Endothelial cell of hepatic sinusoid (primary cell): ENCODE measurements at regions not wholly inside any gene's neighbourhood (a gene's known extent, or its start where the extent isn't known, plus 50 kb on each side); places are given as distances from the start of the nearest gene placed in this dataset.

Experiments used
- in situ Hi-C: cut with HindIII; loops from 2 replicates; pipeline ENCODE4 v1.10.0; 2017; ENCODE audit warnings: low sequenced_read_pairs

DNA sequence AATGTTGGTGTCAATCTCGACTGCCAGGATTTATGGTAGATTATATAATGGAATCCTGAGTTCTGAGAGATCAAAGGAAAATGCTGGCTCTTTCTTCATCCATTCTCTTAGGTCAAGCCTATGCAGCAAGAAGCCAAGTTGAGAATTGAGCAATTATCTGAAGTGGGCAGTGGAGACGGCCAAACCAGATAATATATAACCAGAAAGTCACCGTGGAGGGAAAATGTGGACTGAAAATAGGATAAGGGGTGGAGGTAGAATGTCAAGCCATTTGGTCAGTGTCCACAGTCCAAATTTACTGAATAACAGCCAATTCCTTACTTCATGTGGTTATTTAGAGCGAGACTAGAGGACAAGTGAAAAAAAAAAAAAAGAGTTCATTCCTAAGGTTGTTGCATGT is 107.8 kb upstream of the ESR1 start:
- in situ Hi-C loops = no loop called here

DNA sequence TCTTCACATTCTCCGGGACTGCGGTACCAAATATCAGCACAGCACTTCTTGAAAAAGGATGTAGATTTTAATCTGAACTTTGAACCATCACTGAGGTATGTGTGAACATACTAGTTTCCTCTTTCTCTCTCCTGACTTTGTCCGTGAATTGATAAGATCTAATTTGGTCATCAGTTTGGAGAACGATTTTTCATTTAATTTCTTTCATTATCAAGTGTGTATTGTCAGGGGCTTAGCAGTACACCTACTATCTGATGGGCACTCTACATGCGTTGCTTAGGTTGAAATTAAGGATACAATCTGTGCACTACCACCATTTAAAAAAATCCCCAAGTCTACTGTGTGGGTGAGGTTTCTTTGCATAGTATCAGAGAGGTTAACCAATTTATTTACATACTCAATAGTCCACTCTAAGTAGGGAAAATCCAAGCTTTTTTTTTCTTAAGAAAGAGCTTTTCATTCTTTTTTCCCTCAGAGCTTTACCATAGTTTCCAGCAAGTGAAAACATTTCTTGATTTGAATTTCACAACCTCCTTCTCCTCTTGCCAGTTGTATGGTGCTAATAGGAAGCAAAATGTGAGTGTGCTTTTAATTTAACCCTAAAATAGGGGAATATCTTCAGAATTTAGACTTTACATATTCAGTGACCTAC is 105.4 kb upstream of the ESR1 start:
- in situ Hi-C loops = no loop called here

DNA sequence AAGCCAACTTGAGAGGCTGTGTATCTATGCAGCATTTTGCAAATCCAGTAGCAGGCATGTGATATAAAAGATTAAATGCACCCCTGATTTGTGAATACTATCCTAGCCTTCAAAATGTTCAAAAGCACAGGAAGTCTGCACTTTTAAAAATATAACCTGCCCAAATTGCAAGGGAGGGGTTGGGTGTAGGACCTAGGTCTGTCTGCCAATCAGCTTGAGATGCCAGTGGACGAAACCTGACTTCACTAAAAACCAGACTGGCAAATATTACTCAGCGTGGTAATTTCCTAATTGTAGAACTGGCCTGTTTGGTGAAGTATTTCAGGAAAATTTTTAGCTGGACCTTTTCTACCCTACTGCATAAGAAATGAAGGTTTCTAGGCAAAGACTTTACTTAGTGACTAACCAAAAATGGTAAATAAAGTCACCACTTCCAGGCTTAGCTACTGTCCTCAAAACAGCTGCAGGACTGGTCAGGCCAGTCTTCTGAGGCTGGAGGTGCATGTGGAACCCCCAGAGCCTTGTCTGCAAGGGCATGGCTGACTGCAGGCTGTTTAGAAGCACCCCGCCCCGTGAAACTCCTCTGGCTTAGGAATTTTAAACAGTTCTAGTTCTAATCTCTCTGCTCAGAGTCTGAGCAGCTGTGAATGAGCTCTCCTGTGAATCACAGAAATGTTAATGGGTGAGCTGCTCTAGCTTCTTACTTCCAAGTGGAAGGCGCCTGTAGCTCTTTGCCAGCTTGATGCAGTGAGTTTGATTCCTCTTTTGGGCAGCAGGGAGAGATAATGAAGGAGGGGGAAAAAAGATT is 104.4 kb upstream of the ESR1 start:
- in situ Hi-C loops = no loop called here

DNA sequence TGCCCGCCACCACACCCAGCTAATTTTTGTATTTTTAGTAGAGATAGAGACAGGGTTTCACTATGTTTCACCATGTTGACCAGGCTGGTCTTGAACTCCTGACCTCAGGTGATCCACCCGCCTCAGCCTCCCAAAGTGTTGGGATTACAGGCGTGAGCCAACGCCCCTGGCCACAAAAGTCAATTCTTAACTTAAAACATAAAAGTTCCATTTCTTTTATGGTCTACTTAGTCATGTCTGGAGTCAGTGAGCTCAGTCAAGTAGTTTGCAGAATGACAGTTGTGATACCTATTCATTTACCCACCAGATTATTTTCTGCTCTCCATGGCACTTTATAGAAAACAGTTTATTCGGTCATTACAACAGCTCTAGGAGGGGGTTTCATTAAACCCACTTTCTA is 103.1 kb upstream of the ESR1 start:
- in situ Hi-C loops = no loop called here

DNA sequence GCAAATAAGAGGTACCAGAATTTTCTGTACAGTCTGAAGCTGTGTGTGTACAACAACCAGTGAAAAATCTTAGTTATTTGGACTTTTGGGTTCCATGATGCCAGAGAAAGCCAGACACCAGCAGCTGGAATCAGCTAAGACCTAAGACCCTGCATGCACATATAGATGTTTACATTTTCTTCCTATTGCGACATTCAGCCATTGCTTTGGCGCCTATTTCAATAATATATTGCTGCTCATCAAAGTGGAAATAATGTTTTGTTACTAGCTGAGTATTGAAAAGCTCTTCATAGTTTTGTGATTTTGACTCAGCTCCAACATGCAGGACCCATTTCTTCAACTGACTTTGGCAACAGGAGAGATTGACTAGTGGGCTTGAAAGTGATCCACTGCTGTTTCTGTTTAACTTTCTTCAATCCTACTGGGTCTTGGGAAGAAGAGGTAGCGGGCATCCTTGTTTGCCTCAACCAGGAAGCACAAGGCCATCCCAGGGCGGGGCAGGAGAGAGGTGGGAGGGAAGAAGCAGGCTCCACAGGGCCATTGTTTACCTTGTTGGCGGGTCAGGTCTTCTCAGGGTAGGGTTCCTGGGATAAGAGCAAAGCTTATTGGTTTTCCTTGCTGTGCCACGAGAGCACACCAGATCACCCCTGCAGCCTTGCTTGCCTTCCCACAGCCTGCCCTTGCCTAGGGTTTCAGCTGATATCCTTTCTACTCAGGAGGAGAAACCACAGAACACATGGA is 101.3 kb upstream of the ESR1 start:
- in situ Hi-C loops = no loop called here

DNA sequence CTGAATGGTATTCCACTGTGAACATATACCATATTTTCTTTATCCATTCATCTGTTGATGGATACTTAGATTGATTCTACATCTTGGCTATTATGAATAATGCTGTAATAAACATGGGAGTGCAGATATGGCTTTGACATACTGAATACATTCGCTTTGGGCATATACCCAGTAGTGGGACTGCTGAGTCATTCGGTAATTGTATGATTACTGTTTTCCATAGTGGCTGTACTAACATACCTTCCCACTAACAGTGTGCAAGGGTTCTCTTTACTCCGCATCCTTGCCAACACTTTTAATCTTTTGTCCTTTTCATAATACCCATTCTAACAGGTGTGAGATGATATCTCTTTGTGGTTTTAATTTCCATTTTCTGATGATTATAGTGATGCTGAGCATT is 98.2 kb upstream of the ESR1 start:
- in situ Hi-C loops = no loop called here

DNA sequence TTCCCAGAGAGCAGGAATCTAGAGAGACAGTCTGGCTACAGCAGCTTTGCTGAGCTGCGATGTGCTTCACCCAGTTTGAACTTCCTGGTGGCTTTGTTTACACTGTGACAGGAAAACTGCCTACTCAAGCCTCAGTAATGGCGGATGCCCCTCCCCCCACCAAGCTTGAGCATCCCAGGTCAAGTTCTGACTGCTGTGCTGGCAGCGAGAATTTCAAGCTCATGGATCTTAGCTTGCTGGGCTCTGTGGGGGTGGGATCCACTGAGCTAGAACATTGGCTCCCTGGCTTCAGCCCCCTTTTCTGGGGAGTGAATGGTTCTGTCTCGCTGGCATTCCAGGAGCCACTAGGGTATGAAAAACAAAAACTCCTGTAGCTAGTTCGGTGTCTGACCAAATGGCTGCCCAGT is 91.0 kb upstream of the ESR1 start:
- in situ Hi-C loops = no loop called here

DNA sequence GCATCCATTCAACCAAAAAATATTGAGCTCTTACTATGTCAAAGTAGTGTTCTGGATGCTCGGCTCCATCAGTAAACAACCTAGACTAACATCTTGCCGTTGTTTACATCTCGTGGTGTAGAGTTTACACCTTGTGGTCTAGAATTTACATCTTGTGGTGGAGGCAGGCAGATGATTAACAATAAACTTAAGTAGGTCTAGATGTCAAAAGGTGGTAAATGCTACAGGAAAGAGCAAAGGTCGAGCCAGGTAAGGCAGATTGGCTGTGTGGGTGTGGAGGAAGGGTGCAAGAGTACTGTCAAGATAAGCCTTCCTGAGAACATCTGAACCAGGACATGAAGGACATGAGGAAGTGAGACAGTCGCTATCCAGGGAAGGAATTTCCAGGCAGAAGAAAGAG is 88.4 kb upstream of the ESR1 start:
- in situ Hi-C loops = no loop called here

DNA sequence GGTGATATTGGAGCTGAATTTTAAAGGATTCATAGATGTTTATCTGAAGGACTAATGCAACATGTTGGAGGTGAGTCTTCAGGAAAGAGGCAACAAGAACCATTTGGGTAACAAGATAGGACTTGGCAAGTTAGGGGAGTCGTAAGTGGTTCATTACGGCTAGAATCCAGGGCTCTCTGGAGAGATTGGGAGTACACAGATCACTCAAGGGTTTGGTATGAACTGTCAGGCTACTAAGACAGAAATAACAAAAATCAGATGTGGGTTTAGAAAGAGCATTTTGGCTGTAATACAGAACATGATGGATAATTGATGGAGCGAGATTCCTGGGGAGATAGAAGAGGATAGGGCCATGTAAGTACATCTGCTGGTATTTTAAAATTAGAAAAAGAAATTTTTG is 86.3 kb upstream of the ESR1 start:
- in situ Hi-C loops = no loop called here

DNA sequence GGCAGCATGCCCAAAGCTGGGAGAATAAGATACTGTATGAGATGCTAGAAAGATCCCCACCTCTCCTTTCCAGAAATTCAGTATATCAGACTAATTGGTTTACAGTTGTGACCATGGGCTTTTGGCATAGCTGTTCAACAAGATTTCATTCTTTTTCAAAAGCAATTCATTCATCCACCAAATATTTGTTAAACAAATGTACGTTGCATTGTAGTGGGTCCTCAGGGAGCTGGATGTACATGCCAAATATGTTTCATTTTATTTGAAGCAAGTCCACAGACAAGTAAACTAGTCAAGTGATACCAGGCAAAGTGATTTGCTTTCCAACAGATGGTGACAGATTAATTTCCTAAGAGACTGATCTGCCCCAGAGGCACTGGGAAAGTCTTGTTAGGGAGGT is 85.8 kb upstream of the ESR1 start:
- in situ Hi-C loops = no loop called here

DNA sequence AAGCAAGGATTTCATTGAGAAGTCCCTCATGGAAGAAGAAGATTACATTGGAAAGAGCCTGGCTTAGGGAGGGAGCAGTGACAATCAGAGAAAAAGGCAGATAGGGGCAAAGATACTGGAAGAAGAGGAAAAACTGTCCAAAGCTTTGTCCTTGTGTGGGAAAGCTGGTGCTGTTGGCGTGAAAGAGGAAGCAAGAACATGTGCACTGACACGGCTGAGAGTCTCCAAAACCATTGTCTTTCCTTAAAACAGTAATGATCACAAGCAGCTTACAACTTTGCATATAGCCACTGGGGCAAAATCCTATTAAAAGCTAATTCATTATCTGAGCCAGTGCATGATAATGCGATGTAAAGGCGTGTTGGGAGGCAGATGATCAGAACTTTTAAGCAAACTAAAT is 85.1 kb upstream of the ESR1 start:
- in situ Hi-C loops = no loop called here

DNA sequence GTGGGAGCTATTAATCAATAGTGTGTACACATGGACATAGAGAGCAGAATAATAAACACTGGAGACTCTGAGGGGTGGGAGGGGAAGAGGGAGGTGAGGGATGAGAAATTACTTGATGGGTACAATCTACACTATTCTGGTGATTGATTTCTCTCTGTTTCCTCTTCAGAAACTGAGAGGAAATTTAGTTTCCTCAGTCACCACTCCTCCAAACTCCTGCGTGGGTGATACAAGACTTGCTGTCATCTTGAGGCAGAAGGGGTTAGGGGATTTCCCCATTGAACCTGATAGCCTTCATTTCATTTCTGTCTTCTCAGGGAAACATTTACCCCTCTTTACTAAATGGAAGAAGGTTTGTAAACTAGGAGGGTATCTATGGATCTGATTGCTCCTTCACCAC is 84.3 kb upstream of the ESR1 start:
- in situ Hi-C loops = no loop called here

DNA sequence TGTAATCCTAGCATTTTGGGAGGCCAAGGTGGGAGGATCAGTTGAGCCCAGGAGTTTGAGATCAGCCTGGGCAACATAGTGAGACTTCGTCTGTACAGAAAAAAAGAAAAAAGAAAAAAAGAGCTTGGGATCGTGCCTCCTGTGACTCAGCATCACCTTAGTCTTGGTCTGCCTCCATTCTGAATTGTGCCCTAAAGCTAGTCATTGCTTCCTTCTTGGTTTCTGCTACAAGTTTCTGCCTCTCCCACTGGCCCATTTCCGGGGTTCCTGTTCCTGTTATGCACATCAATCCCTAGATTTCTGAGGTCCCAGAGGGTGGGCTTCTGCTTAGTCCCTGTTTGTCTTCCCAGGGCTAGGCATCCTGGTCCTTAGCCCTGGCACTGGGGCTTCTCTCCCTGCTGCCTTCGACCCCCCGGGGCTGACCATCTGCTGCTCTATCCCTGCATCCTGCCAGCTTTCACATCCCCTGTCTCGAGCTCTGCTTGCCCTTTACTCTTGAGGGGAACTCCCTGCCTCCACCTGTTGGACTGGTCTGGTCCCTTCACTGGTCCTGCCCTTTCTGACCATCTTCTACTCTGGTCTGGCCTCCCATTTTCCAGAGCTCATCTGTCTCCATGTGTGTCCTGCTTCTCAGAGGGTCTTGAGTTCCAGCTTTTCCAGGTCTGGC is 77.5 kb upstream of the ESR1 start:
- in situ Hi-C loops = no loop called here

DNA sequence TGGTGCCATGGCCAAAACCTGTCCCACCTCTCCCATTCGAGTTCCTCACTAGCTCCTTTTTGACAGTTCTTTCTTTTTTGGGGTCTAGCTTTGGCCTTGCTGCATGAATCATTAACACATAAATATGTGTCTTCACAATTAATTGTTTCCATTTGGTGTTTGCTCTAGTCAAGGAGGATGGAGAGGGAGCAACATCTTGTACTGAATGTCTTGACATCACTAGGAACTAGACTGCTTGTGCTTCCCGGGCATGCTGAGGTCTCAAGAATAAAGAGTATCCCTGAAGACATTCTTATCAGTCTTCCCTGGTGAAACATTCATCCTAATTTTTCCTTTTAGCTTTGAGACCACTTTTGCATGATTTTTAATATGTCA is 77.0 kb upstream of the ESR1 start:
- in situ Hi-C loops = no loop called here

DNA sequence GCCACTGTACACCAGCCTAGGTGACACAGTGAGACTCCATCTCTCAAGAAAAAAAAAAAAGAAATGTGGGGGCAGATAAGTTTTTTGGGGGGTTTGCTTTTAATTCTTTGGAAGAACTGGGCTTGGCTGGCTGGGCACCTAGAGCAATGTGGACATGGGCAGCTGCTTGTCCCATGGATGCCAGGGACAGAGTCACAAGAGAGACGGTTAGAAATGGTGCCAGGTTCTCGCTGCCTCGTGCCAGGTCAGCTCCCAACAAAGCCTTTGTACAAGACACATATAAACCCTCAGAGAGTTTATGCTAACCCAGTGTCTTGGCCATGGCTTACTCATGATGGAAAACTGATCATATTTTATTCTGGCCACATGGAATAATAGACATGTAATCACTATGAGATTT is 76.2 kb upstream of the ESR1 start:
- in situ Hi-C loops = no loop called here

DNA sequence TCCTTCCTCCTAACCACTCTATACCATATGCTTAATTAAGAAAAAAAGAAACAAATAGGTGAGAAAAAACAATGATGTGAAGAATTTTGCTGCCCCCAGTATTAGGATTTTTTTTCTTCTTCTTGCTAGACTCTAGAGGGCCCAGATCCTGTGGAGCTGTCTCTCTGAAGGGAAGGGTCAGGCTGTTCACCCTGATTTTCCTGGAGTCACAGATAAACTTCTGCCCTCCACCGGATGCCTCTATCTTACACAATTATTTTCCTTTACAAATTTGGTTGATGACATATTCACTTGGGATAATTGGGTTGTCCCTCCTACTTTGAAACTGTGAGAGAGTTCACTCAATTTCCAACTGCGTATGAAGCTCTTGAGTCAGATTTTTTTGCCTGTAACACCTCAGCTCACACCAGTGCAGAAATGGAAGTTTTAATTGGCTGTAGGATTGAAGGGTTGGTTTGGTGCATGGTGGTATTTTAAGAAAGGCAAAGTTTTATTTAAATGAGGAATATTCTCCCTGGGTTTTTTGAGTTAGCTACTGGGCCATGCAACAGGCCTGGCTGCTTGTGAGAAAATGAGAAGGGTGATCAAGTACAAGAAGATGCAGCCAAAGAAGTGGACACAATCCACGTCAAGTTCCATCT is 73.7 kb upstream of the ESR1 start:
- in situ Hi-C loops = no loop called here

DNA sequence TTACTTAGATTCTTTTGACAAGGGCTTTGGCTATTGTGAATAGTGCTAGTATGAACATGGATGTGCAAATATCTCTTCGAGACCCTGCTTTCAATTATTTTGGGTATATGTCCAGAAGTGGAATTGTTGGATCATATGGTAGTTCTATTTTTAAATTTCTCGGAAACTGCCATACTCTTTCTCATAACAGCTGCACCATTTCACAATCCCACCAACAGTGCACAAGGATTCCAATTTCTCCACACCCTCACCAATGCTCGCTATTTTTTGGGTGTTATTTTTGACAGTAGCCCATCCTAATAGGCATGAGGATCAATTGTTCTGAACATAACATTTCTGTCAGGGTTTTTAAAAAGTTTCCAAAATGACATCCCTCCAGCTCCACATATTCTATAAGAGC is 69.2 kb upstream of the ESR1 start:
- in situ Hi-C loops = no loop called here

DNA sequence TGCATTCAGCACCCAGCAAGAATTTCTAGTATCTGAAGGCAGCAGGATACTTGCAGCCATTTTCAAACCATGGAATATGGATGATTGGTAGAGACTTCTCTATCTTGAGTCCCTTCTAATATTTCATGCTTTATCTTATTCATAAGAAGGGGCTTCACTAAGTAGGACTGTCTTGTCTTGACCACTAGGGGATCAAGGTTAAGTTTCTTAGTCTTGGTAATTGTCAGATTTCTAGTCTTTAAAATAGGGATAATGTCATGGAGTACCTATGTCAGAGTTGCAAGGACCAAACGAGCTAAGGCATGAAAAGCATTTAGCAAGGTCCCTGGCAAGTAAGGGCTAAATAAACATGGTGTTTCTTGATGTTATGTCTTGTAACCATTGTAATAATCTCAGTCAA is 68.5 kb upstream of the ESR1 start:
- in situ Hi-C loops = no loop called here

DNA sequence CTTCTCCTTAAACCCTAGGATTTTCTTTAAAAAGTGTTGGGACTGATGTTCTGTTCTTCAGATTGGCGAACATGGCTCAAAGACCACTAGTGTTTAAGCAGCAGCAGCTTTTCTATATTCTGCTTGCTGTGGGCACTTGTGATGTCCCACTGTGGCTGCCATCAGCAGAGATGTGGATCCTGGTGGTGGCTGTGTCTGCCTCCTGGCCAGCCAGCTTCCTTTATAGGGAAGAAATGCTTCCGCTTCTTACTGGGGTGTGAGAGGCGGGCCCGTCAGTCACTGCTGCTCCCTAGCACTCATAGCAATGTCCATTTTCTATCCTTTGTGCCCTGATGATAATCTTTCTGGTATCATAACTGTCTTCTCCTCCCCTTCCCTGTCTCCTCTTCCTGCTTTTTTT is 66.7 kb upstream of the ESR1 start:
- in situ Hi-C loops = no loop called here

DNA sequence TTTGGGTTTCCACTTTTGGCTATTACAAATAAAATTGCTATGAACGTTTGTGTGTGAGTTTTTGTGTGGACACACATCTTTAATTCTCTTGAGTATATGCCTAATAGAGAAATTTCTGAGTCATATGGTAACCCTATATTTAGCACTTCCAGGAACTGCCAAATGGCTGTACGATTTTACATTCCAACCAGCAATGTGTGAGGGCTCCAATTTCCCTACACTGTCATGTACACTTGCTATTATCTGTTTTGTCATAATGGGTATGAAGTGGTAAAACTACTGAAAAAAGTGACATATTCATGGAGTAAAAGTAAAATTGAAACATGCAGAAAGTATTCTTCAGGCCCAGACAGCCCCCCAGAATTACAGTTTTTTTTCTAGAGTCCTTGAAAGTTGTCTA is 59.6 kb upstream of the ESR1 start:
- in situ Hi-C loops = no loop called here

DNA sequence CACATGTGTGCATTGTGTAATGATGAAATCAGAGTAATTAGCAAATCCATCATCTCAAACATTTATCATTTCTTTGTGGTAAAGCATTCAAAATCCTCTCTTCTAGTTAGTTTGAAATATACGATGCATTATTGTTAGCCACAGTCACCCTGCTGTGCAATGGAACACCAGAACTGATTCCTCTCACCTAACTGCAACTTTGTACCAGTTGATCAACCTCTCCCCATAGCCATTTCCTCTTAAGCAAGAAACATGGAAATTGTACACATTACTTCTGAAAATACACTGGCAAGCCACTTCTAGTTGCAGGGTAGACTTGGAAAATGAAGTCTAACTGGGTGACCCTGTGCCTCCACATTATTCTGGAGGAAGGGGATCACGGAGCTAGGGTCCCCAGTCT is 58.1 kb upstream of the ESR1 start:
- in situ Hi-C loops = no loop called here
